ENCODE measurements at regions not wholly inside any gene's neighbourhood (a gene's known extent, or its start where the extent isn't known, plus 50 kb on each side); places are given as distances from the start of the nearest gene placed in this dataset.

DNA sequence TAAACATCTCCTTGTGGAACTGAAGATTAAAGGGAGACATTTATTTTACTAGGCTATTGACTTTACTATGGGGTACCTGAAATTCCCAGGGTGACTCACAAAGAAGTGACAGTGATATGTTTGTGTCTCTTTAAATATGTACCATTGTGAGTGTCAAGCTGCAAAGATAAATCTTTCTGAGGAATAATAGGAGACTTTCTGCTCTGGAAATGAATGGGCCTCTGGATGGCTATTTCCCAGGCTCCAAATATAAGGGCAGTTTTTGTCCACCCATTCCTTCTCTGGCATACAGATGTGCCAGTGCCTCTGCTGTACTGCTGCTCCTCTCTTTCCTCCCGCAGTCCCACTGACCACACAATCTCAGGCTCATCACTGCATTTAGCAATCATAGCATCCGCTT, 586.4 kb upstream of the CNTNAP5 start:
- Histone ChIP-seq H3K4me1 (no peaks in the 10 kb centered on the region), H3K27ac (no peak overlapping the region), H3K36me3 (no peaks in the 10 kb centered on the region), H3K4me3 (no peak overlapping the region), H3K27me3 (no peaks in the 10 kb centered on the region), H3K9me3 (no peaks in the 10 kb centered on the region)
- intact Hi-C loops (cut with DNase I; ENCODE audit: low total_unique reads) (no loop called here), in situ Hi-C loops (cut with MboI; ENCODE audit: low pct_ligation_motif_present in 1 of 4, low pct_unique_long_range_greater_than_20kb in 1 of 4, low sequenced_read_pairs in 3 of 4) (no loop called here)
- no peak for TF ChIP-seq POLR2A (IDR thresholded peaks at IDR 0.05)
- no peak for TF ChIP-seq POLR2AphosphoS5 (IDR thresholded peaks at IDR 0.05)
- TF ChIP-seq EP300 (IDR thresholded peaks at IDR 0.05; ENCODE audit: low read depth), result no peak
- no peak for TF ChIP-seq CTCF (IDR thresholded peaks at IDR 0.05)
- 83 to 89% methylated on average over 1 to 2 of the region's 2 CpGs for WGBS, 2 donors (ENCODE audit: low coverage in 1 of 2)
- no peak for DNase-seq

DNA sequence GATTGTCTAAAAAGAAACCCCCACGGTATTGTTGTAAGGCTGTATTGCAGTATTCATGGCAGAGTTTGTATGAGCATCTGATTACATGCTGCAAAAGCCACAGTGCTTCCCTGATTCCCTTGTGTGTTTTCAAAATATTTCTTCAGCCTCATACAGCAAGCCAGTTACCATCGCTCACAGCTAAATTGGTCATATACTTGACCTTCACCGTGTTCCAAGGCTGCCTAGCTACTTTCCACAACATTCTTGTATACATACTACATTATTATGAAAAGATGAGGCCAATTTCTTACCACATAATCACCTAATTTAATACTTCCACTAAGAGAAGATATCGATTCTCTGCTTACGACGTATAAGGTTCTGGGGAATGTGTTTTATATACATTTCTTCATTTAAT, 576.3 kb upstream of the CNTNAP5 start:
- Histone ChIP-seq H3K4me1 (no peaks in the 10 kb centered on the region), H3K9me3 (no peaks in the 10 kb centered on the region), H3K27ac (no peak overlapping the region), H3K36me3 (no peaks in the 10 kb centered on the region), H3K27me3 (no peaks in the 10 kb centered on the region), H3K4me3 (no peak overlapping the region)
- in situ Hi-C loops (cut with MboI; ENCODE audit: low pct_ligation_motif_present in 1 of 4, low pct_unique_long_range_greater_than_20kb in 1 of 4, low sequenced_read_pairs in 3 of 4), result no loop called here
- DNase-seq, result no peak
- intact Hi-C loops (cut with DNase I; ENCODE audit: low total_unique reads), result no loop called here
- 83 to 89% methylated on average over 6 of the region's 6 CpGs for WGBS, 2 donors (ENCODE audit: low coverage in 1 of 2)
- no peak for TF ChIP-seq CTCF (IDR thresholded peaks at IDR 0.05)
- no peak for TF ChIP-seq EP300 (IDR thresholded peaks at IDR 0.05; ENCODE audit: low read depth)
- no peak for TF ChIP-seq POLR2A (IDR thresholded peaks at IDR 0.05)
- TF ChIP-seq POLR2AphosphoS5 (IDR thresholded peaks at IDR 0.05), result no peak

GRCh38 chr2:123451542-123451941, 573.5 kb upstream of the CNTNAP5 start:
- no peak overlapping the region for H3K4me3 ChIP-seq
- no peaks in the 10 kb centered on the region for H3K9me3 ChIP-seq
- no peaks in the 10 kb centered on the region for H3K27me3 ChIP-seq
- intact Hi-C loops (cut with DNase I; ENCODE audit: low total_unique reads) (no loop called here), in situ Hi-C loops (cut with MboI; ENCODE audit: low pct_ligation_motif_present in 1 of 4, low pct_unique_long_range_greater_than_20kb in 1 of 4, low sequenced_read_pairs in 3 of 4) (no loop called here)
- H3K27ac ChIP-seq, result no peak overlapping the region
- H3K4me1 ChIP-seq, result no peaks in the 10 kb centered on the region
- no peak for DNase-seq
- WGBS, 2 donors (ENCODE audit: low coverage in 1 of 2), result 63 to 73% methylated on average over 4 of the region's 4 CpGs
- no peak for TF ChIP-seq POLR2A (IDR thresholded peaks at IDR 0.05)
- no peak for TF ChIP-seq CTCF (IDR thresholded peaks at IDR 0.05)
- TF ChIP-seq POLR2AphosphoS5 (IDR thresholded peaks at IDR 0.05), result no peak
- no peak for TF ChIP-seq EP300 (IDR thresholded peaks at IDR 0.05; ENCODE audit: low read depth)
- H3K36me3 ChIP-seq, result no peaks in the 10 kb centered on the region

DNA sequence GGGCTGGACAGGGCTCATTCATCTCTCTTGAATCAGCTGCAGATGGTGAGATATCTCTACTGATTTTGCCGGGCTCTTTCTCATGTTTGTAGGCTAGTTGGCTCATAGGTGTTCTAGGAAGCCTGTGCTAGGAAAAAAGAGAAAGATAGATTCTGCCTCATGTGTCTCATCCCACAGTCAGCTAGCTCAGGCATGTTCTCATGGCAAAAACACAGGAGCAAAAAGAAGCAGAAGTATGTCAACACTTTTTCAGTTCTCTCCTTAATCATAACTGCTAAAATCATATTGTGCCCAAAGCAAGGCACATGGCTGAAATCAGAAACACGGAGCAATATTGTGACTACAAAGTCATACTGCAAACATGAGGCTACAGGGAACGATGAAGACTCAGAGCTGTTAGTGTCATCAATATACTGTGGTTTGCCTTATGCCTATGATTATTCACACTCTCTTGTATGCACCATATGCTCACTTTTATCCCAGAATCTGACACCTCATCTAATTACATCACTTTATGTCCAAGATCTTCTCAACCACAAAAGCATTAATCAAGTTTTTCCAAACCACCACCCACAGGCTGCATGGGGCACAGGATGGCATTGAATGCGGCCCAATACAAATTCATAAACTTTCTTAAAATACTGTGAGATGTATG, 571.9 kb upstream of the CNTNAP5 start:
- no peak overlapping the region for H3K4me3 ChIP-seq
- 76 to 77% methylated on average over 3 to 4 of the region's 4 CpGs for WGBS, 2 donors (ENCODE audit: low coverage in 1 of 2)
- TF ChIP-seq POLR2AphosphoS5 (IDR thresholded peaks at IDR 0.05), result no peak
- no peak for TF ChIP-seq EP300 (IDR thresholded peaks at IDR 0.05; ENCODE audit: low read depth)
- no peak for TF ChIP-seq CTCF (IDR thresholded peaks at IDR 0.05)
- no peak for TF ChIP-seq POLR2A (IDR thresholded peaks at IDR 0.05)
- in situ Hi-C loops (cut with MboI; ENCODE audit: low pct_ligation_motif_present in 1 of 4, low pct_unique_long_range_greater_than_20kb in 1 of 4, low sequenced_read_pairs in 3 of 4), result no loop called here
- no peaks in the 10 kb centered on the region for H3K9me3 ChIP-seq
- intact Hi-C loops (cut with DNase I; ENCODE audit: low total_unique reads), result no loop called here
- H3K27me3 ChIP-seq, result no peaks in the 10 kb centered on the region
- no peaks in the 10 kb centered on the region for H3K36me3 ChIP-seq
- H3K4me1 ChIP-seq, result no peaks in the 10 kb centered on the region
- no peak for DNase-seq
- H3K27ac ChIP-seq, result no peak overlapping the region
